Right atrium auricular region (tissue), 2 donors: ENCODE measurements at regions not wholly inside any gene's neighbourhood (a gene's known extent, or its start where the extent isn't known, plus 50 kb on each side); places are given as distances from the start of the nearest gene placed in this dataset.

Experiments
- DNase-seq: peaks from one replicate; pipeline ENCODE4 v3.0.0-alpha.2; 2019; ENCODE audit warnings: low spot score
- H3K27ac ChIP-seq, 2 donors: fragments of 200-600 bp; sonication (generic); 1 replicate in 1 of 2; 2 replicates in 1 of 2; pipeline ENCODE4 v1.5.1; 2016 to 2019
- H3K27me3 ChIP-seq, 2 donors: fragments of 200-600 bp; sonication (generic); one replicate each; pipeline versions ENCODE4 v1.5.1 to v1.6.0; 2017 to 2019
- H3K36me3 ChIP-seq: fragments of 200-600 bp; sonication (generic); one replicate; pipeline ENCODE4 v1.5.1; 2016
- H3K4me1 ChIP-seq, 2 donors: fragments of 200-600 bp; sonication (generic); one replicate each; pipeline versions ENCODE4 v1.5.1 to v1.6.0; 2017 to 2019
- H3K4me3 ChIP-seq, 2 donors: fragments of 200-600 bp; sonication (generic); 1 replicate in 1 of 2; 2 replicates in 1 of 2; pipeline ENCODE4 v1.5.1; 2017 to 2019; ENCODE audit warnings: mild to moderate bottlenecking in 1 of 2, moderate library complexity in 1 of 2
- H3K9me3 ChIP-seq, 2 donors: fragments of 200-600 bp; sonication (generic); one replicate each; pipeline ENCODE4 v1.5.1; 2019
- TF ChIP-seq, protein P1 (sequence below), 2 donors: fragments of 200-600 bp; sonication (generic); IDR thresholded peaks; one replicate each; pipeline ENCODE4 v1.5.1; 2019; ENCODE audit warnings: antibody characterized with exemption in 2 of 2

DNA sequence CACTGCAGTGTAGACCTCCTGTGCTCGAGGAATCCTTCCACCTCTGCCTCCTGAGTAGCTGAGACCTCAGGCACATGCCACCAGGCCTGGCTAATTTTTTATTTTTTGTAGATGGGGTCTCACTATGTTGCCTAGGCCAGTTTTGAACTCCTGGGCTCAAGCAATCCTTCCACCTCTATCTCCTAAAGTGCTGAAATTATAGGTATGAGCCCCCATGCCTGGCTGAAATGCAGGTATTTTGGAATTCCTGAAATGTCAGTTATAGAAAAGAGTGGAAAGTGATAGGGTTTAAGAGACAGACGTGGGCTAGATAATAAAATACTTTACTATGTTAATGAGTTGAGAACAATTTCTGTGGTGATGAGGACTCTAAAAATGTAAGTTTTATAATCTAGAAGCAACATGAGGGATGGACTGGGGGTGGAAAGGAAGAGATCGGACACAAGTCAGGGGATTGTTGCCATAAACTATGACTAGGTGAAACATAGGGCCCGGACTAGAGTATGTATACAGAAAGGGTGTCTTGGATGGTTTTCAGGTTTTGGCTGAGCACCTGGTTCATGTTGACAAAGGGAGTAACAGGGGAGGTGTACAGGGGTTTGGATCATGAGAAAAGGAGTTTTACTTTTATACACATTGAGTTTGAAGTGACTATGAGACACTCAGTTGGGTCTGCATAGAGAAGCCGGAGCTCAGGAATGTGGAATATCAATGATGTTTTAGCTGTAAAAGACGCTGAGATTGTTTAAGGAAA is 165.6 kb upstream of the STARD13 start:
- TF ChIP-seq, protein P1, sequence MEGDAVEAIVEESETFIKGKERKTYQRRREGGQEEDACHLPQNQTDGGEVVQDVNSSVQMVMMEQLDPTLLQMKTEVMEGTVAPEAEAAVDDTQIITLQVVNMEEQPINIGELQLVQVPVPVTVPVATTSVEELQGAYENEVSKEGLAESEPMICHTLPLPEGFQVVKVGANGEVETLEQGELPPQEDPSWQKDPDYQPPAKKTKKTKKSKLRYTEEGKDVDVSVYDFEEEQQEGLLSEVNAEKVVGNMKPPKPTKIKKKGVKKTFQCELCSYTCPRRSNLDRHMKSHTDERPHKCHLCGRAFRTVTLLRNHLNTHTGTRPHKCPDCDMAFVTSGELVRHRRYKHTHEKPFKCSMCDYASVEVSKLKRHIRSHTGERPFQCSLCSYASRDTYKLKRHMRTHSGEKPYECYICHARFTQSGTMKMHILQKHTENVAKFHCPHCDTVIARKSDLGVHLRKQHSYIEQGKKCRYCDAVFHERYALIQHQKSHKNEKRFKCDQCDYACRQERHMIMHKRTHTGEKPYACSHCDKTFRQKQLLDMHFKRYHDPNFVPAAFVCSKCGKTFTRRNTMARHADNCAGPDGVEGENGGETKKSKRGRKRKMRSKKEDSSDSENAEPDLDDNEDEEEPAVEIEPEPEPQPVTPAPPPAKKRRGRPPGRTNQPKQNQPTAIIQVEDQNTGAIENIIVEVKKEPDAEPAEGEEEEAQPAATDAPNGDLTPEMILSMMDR (IDR thresholded peaks at IDR 0.05), result no peak
- DNase-seq, result no peak
- Histone ChIP-seq H3K4me3 (no peak overlapping the region), H3K27me3 (no peaks in the 10 kb centered on the region), H3K9me3 (no peaks in the 10 kb centered on the region), H3K27ac (no peak overlapping the region), H3K36me3 (no peaks in the 10 kb centered on the region), H3K4me1 (peaks cover 0 to 23% of the 10 kb centered on the region in 2 donors)

DNA sequence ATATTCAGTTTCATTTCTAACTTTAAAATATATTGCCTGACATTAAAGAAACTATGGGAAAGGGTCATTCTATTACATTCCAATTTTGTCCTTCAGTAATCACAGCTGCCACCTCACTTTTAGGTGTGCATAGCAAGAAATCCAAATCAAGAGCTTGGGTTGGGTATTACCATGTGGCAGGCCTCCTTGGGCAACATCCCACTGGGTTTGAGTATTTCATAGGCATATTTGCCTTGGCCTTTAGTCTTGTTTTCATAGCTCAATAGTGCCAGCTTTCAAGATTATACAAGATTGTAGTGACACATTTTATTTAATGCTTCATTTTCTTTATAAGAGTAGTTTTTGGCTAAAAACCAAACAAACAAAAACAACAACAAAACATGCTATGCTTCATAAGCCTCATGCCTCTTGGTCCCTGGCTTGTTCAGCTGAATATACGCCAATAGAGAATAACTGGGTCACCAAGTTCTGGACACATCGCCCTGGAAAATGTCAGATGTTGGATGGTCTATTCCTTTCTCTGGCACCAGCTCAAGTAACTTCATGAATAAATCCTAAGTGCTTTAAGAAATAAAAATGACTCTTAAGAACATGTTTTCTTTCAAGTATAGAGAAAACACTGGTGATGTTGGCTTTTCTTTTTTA is 167.4 kb upstream of the STARD13 start:
- no peaks in the 10 kb centered on the region for H3K9me3 ChIP-seq
- no peak for DNase-seq
- no peaks in the 10 kb centered on the region for H3K36me3 ChIP-seq
- TF ChIP-seq, protein P1 (IDR thresholded peaks at IDR 0.05), result no peak
- peaks cover 0 to 23% of the 10 kb centered on the region in 2 donors for H3K4me1 ChIP-seq
- H3K4me3 ChIP-seq, result no peak overlapping the region
- no peaks in the 10 kb centered on the region for H3K27me3 ChIP-seq
- H3K27ac ChIP-seq, result peak overlapping the region; percentile 34 to 65

DNA sequence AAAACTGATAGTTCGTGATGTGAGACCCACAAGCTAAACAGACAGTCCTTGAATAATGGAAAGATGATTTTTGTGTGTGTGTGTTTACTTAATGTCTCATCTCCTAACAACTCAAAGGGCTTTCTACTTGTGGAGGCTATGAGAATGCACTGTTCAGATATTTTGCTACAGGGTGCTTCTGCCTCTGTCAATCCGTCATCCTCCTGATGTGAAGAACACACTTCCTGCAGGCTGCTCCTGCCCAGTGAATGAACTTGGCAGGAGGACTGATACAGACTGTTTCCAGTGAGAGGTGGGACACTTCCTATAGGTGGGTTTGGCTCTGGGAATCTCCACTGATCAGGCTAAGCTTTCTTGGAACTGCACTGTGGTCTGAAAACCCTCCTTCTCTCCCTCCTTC is 168.4 kb upstream of the STARD13 start:
- H3K4me1 ChIP-seq, result peaks cover 0 to 23% of the 10 kb centered on the region in 2 donors
- H3K27ac ChIP-seq, result peak overlapping the region; percentile 5 to 65
- no peak for DNase-seq
- H3K27me3 ChIP-seq, result no peaks in the 10 kb centered on the region
- H3K9me3 ChIP-seq, result no peaks in the 10 kb centered on the region
- H3K36me3 ChIP-seq, result no peaks in the 10 kb centered on the region
- TF ChIP-seq, protein P1 (IDR thresholded peaks at IDR 0.05), result no peak
- H3K4me3 ChIP-seq, result no peak overlapping the region

DNA sequence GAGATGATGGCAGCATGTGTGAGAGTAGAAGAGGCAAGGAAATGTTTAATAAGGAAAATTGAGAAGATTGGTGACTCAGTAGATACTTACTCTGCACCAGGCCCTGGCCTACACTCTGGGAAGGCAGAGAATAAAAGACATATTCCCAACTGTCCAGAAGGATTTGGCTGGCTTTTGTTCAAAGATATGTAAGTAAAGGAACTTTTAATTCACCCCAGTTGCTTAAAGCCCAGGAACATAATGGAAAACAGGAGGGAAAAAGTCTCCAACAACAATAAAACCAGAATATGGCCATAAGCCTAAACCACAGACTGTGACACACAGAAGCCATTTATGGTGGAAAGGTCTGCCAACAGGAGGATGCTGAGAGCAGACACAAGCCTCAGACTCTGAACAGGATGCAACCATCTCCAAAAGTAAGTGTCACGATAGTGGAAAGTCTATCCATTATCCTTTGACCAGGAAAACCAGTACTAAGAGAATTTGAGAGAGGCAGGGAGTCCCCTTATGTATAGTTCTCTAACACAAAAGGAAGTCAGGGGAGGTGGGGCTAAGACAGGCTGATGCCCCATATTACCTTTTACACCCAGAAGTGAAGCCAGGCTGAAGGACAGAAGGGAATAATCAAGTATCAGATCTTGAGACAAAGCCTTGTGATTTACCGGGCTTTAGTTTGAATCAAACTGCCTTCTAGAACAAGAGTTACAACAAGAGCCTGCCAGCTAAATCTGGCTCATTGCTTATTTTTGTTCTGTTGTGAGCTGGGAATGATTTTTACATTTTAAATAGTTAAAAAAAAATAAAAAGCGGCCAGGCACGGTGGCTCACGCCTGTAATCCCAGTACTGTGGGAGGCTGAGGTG is 169.5 kb upstream of the STARD13 start:
- Histone ChIP-seq H3K9me3 (peaks cover 0 to 10% of the 10 kb centered on the region in 2 donors), H3K27ac (peak overlapping the region; percentile 40 to 65), H3K4me3 (no peak overlapping the region), H3K4me1 (peaks cover 0 to 23% of the 10 kb centered on the region in 2 donors), H3K36me3 (no peaks in the 10 kb centered on the region), H3K27me3 (no peaks in the 10 kb centered on the region)
- no peak for DNase-seq
- TF ChIP-seq, protein P1 (IDR thresholded peaks at IDR 0.05), result no peak

DNA sequence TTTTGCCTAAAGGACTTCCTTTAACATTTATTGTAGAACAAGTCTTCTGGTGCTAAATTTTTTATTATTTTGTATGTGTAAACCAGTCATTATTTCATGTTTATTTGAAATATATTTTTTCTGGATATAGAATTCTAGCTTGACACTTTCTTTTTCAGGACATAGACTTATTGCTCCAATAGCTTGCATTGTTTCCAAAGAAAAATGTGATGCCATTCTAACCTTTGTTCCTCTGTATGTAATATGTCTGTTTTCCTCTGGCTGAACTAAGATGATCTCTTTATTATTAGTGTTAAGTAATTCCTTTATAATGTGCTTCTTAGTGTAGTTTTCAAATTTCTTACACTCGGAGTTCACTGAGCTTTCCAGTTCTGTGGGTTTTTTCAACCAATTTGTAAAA is 174.1 kb upstream of the STARD13 start:
- no peak for DNase-seq
- TF ChIP-seq, protein P1 (IDR thresholded peaks at IDR 0.05), result no peak
- no peaks in the 10 kb centered on the region for H3K27me3 ChIP-seq

More for the DNA sequence above, 174.1 kb upstream of the STARD13 start:
- H3K9me3 ChIP-seq, result peaks cover 0 to 13% of the 10 kb centered on the region in 2 donors
- peaks cover 0 to 3% of the 10 kb centered on the region in 2 donors for H3K4me1 ChIP-seq
- no peak overlapping the region for H3K4me3 ChIP-seq
- H3K36me3 ChIP-seq, result no peaks in the 10 kb centered on the region
- no peak overlapping the region for H3K27ac ChIP-seq
